ENCODE measurements at regions not wholly inside any gene's neighbourhood (a gene's known extent, or its start where the extent isn't known, plus 50 kb on each side); places are given as distances from the start of the nearest gene placed in this dataset.

- ATAC-seq (ENCODE audit: poor library complexity) (no peak), DNase-seq (no peak)
- intact Hi-C loops (cut with DNase I): no loop called here
Measured at GRCh38 chr4:28879178-28879577, 1841.0 kb upstream of the PCDH7 start.

DNA sequence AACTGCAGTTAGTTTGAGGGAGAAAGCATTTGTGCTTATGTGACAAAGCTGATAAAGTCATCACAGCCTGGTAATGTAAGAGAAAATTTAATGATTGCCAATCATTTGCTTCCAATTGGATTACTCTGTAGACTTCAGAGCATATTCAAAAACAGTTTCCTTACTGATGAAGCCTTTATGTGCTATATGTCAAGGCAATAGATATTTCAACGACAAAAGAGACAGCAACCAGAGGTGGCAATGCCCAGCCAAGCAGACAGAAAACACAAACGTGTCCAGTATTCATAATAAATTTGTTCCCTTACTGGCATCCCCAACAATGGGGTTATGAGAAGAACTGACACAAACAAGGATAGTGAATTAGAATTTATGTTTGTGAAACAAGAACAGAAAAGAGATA lies 1840.3 kb upstream of the PCDH7 start:
- DNase-seq (no peak), ATAC-seq (ENCODE audit: poor library complexity) (no peak)
- intact Hi-C loops (cut with DNase I): no loop called here

GRCh38 chr4:28883211-28883610 lies 1837.0 kb upstream of the PCDH7 start:
- ATAC-seq (ENCODE audit: poor library complexity) (no peak), DNase-seq (no peak)
- intact Hi-C loops (cut with DNase I): no loop called here

DNA sequence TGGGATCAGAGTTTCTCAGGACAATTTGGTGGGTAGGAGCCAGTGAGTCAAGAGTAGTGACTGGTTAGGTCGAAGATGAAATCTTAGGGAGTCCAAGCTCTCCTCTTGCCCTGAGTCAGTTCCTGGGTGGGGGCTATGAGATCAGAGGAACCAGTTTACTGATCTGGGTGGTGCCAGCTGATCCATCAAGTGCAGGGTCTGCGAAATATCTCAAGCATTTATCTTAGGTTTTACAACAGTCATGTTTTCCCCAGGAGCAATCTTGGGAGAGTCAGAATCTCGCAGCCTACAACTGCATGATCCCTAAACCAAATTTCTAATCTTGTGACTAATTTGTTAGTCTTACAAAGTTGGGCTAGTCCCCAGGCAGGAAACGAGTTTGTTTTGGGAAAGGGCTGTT lies 1833.2 kb upstream of the PCDH7 start:
- DNase-seq (no peak), ATAC-seq (ENCODE audit: poor library complexity) (no peak)
- intact Hi-C loops (cut with DNase I): no loop called here

DNA sequence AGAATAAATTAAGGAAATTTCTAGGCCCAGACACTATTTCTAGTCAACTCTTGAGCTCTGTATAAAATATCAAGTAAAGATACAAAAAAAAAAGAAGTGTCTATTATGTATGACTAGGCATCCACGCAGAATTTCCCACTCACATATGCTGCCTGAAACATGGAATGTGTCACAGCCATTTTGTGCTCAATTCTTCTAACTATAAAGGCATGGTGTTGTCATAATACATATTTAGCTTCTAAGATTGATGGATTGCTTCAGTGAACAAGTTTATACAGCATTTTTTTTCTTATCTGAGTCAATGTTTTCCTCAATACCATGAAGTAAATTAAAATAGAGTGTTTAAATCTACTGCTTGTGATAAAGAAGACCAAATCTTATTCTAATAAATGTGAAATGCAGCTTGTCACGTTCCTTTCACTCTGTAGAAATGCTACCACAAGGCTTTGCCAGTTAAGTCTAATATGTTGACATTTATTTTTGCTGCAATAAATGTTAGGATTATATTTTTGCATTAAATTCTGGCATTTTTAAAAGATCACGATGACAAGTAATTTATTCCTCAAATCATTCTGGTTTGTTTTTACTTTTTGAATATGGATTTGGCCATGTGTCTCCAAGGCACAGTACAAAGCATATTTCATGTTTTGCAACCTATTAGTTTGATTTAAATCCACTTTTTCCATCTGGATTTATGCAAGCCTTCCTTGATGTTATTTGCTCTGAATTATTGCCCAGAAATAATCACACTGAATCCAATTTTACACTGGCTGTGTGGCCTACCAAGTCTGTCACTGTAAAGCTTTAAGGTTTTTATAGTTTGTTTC lies 1829.0 kb upstream of the PCDH7 start:
- intact Hi-C loops (cut with DNase I): no loop called here
- DNase-seq (no peak), ATAC-seq (ENCODE audit: poor library complexity) (no peak)

- intact Hi-C loops (cut with DNase I): no loop called here
- no peak for ATAC-seq (ENCODE audit: poor library complexity)
- DNase-seq: no peak
Measured at GRCh38 chr4:28913466-28913865, 1806.7 kb upstream of the PCDH7 start.

- ATAC-seq (ENCODE audit: poor library complexity) (no peak), DNase-seq (no peak)
- intact Hi-C loops (cut with DNase I): no loop called here
Measured at GRCh38 chr4:28916585-28916984, 1803.6 kb upstream of the PCDH7 start.

DNA sequence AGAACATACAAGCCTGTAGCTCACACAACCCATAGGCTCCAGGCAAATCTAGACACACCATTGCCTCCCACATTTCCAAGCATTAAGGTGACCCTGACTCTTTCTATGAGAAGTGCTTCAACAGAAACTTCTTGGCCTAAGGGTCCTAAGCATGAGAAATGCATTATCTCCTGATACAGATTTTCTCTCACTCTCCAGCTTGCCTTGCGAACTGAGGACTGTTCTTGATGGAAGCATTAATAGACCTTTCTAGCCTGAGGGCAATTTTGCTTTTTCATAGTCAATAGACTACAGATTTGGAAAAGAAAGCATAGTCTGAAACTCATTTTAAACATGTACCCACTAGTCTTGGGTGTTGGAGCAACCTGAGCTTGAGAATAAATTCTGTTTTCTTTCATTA lies 1801.3 kb upstream of the PCDH7 start:
- no peak for DNase-seq
- ATAC-seq (ENCODE audit: poor library complexity): no peak
- intact Hi-C loops (cut with DNase I): no loop called here

GRCh38 chr4:28921886-28922285 lies 1798.3 kb upstream of the PCDH7 start:
- no peak for ATAC-seq (ENCODE audit: poor library complexity)
- no peak for DNase-seq
- intact Hi-C loops (cut with DNase I): no loop called here

DNA sequence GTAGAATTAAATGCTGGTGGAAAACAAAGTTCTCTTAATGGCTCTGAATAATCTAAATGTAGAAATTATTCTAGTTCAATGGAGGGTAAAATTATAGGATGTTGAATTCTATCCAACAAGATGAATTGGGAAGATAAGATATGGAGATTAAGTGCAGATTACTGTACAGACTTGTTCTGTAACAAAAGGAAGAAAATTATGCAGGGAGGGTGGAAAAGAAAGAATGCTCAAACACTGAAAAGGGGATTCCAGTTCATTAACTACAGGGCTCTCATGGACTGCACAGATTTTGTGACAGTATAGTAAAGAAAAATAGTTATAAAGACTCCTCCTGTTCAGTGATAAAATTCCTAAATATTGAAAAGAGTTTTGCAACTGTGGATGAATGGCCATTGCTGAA lies 1794.0 kb upstream of the PCDH7 start:
- ATAC-seq (ENCODE audit: poor library complexity) (no peak), DNase-seq (no peak)
- intact Hi-C loops (cut with DNase I): no loop called here

- ATAC-seq (ENCODE audit: poor library complexity): no peak
- no peak for DNase-seq
- intact Hi-C loops (cut with DNase I): no loop called here
Measured at GRCh38 chr4:28942631-28943030, 1777.5 kb upstream of the PCDH7 start.

DNA sequence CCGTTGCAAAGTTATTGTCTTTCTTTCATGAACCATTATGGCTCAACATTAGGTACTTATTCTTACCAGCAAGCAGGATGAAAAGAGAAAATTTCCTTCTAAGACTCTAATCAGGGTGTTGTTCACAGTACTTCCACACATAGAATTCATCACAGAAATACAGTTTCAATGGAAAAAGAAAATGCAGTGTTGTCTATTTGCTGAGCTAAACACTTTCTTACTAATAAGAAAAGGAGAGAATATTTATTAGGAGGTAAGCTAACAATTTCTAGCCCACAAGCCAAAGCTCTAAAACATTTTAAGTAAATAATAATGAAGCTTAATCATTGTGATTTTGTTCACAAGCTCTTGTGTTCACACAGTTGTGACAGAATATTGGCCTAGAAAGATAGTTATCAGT lies 1772.8 kb upstream of the PCDH7 start:
- DNase-seq (no peak), ATAC-seq (ENCODE audit: poor library complexity) (no peak)
- intact Hi-C loops (cut with DNase I): no loop called here

DNA sequence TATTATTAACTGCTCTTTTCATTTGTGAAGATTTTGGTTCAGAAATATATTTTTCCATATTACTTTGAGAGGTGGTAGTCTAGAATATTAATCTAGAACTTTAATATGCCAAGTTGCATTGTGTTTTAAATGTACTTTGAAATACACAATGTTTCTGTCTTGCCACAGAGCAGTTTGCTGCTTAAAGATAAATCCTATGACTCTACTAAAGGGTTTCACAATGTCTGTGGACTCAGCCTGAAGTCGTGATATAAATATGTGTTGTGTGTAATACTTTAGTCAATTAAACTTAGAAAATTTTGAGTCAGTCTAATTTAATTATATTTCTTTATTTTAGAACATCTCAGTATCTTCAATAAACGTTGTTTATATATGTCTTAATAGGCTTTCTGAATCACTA lies 1771.7 kb upstream of the PCDH7 start:
- DNase-seq (no peak), ATAC-seq (ENCODE audit: poor library complexity) (no peak)
- intact Hi-C loops (cut with DNase I): no loop called here

DNA sequence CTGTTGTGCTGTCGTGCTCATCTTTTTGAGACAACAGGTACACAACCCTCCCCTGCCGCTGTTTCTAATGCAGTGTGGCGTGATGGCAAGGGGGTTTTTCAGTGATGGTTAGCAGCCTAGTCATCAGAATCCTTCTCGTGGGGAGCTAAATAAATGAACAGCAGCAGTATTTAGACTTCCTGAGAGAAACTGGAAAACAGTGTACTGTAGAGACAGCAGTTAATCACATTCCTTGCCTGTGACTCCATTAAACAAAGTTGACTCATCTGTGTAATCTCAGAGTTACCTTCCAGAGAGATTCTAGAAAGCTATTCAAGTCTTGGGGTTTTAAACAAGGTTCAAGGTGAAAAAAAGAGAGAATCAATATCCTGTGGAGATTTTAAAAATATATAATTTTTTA lies 1753.2 kb upstream of the PCDH7 start:
- ATAC-seq (ENCODE audit: poor library complexity) (no peak), DNase-seq (no peak)
- intact Hi-C loops (cut with DNase I): no loop called here

- intact Hi-C loops (cut with DNase I): no loop called here
- ATAC-seq (ENCODE audit: poor library complexity) (no peak), DNase-seq (no peak)
Measured at GRCh38 chr4:28973587-28974350, 1746.4 kb upstream of the PCDH7 start.

DNA sequence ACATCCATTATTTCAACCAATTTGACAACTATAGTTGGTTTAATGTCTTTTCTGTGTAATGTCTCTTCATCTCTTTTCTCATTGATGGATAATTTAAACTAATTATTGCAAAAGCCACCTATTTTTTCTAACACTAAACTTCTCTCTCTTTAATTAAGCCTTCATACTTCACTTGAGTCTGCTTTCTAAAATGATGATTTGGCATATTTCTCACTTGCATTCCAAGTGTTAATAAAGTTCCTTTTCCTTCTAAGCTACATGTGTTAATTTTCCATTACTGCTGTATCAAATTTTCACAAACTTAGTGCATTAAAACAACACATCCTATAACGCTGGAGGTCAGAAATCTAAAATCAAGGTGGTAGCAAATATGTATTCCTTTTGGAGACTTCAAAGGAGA lies 1743.8 kb upstream of the PCDH7 start:
- no peak for ATAC-seq (ENCODE audit: poor library complexity)
- DNase-seq: no peak
- intact Hi-C loops (cut with DNase I): no loop called here

- ATAC-seq (ENCODE audit: poor library complexity) (no peak), DNase-seq (no peak)
- intact Hi-C loops (cut with DNase I): no loop called here
Measured at GRCh38 chr4:29002151-29002550, 1718.0 kb upstream of the PCDH7 start.

- intact Hi-C loops (cut with DNase I): no loop called here
- no peak for ATAC-seq (ENCODE audit: poor library complexity)
- DNase-seq: no peak
Measured at GRCh38 chr4:29005838-29006237, 1714.3 kb upstream of the PCDH7 start.

- DNase-seq: no peak
- intact Hi-C loops (cut with DNase I): no loop called here
- ATAC-seq (ENCODE audit: poor library complexity): no peak
Measured at GRCh38 chr4:29009908-29010307, 1710.3 kb upstream of the PCDH7 start.

DNA sequence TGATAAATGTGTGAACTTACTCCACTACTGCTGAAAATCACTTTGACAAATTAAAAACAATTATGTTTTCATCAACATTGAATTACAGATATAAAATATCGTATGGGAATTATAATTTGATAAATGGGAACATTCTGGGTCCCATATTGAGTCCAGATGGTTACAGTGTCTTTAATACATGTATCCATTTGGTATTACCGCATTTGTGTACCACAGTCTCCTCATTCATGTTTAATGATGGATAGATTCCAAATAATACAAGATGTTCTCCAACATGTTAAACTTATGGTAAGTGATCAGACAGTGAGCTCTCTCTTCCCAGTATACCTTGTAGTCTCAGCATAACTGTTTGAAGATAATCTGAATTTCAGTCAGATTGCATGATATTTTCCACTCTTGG lies 1706.8 kb upstream of the PCDH7 start:
- ATAC-seq (ENCODE audit: poor library complexity) (no peak), DNase-seq (no peak)
- intact Hi-C loops (cut with DNase I): no loop called here

Measured in Right ventricle myocardium superior (tissue), 1 donor.